ENCODE measurements at regions not wholly inside any gene's neighbourhood (a gene's known extent, or its start where the extent isn't known, plus 50 kb on each side); places are given as distances from the start of the nearest gene placed in this dataset.

- TF ChIP-seq CTCF (conservative IDR thresholded peaks at IDR 0.05; ENCODE audit: low read length) (no peak), EZH2phosphoT487 (IDR thresholded peaks at IDR 0.05; ENCODE audit: borderline replicate concordance, low read depth, low read length) (no peak)
Observed at GRCh38 chr11:103584720-103585119, 451.7 kb upstream of the DDI1 start.

Measured in OCI-LY7 (cell line).